GM18858 (cell line): ENCODE measurements at regions not wholly inside any gene's neighbourhood (a gene's known extent, or its start where the extent isn't known, plus 50 kb on each side); places are given as distances from the start of the nearest gene placed in this dataset.

Source experiments
- ATAC-seq: cut with Tn5 transposase; IDR thresholded peaks from one replicate; pipeline ENCODE4 v1.9.1; 2021; ENCODE audit not compliant: unreplicated experiment

- no peak for ATAC-seq
Measured at GRCh38 chr2:104746299-104746698, 107.6 kb upstream of the POU3F3 start.

- no peak for ATAC-seq
Measured at GRCh38 chr2:104746858-104747257, 107.1 kb upstream of the POU3F3 start.

- ATAC-seq: no peak
Measured at GRCh38 chr2:104749856-104750460, 104.0 kb upstream of the POU3F3 start.

GRCh38 chr2:104752504-104752903 is 101.4 kb upstream of the POU3F3 start:
- no peak for ATAC-seq

- ATAC-seq: no peak
Measured at GRCh38 chr2:104755026-104755878, 98.7 kb upstream of the POU3F3 start.

GRCh38 chr2:104756118-104756517 is 97.8 kb upstream of the POU3F3 start:
- no peak for ATAC-seq

GRCh38 chr2:104757056-104757455 is 96.9 kb upstream of the POU3F3 start:
- no peak for ATAC-seq

- ATAC-seq: no peak
Measured at GRCh38 chr2:104758199-104758620, 95.7 kb upstream of the POU3F3 start.

GRCh38 chr2:104762031-104762430 is 91.9 kb upstream of the POU3F3 start:
- no peak for ATAC-seq

GRCh38 chr2:104766683-104767082 is 87.2 kb upstream of the POU3F3 start:
- no peak for ATAC-seq

- ATAC-seq: no peak
Measured at GRCh38 chr2:104768694-104769093, 85.2 kb upstream of the POU3F3 start.

- ATAC-seq: no peak
Measured at GRCh38 chr2:104769096-104769495, 84.8 kb upstream of the POU3F3 start.

GRCh38 chr2:104772996-104773395 is 80.9 kb upstream of the POU3F3 start:
- ATAC-seq: no peak

GRCh38 chr2:104774631-104775030 is 79.3 kb upstream of the POU3F3 start:
- no peak for ATAC-seq

- ATAC-seq: no peak
Measured at GRCh38 chr2:104777721-104778120, 76.2 kb upstream of the POU3F3 start.

GRCh38 chr2:104781151-104781550 is 72.8 kb upstream of the POU3F3 start:
- ATAC-seq: no peak

GRCh38 chr2:104784264-104784663 is 69.7 kb upstream of the POU3F3 start:
- no peak for ATAC-seq

GRCh38 chr2:104786204-104786603 is 67.7 kb upstream of the POU3F3 start:
- ATAC-seq: no peak

- ATAC-seq: no peak
Measured at GRCh38 chr2:104786821-104787220, 67.1 kb upstream of the POU3F3 start.

- no peak for ATAC-seq
Measured at GRCh38 chr2:104787298-104788065, 66.4 kb upstream of the POU3F3 start.

GRCh38 chr2:104788742-104789455 is 65.0 kb upstream of the POU3F3 start:
- no peak for ATAC-seq
